ENCODE measurements at regions not wholly inside any gene's neighbourhood (a gene's known extent, or its start where the extent isn't known, plus 50 kb on each side); places are given as distances from the start of the nearest gene placed in this dataset.
"Not testable (repeated sequence)": the region's sequence is repeated elsewhere in the genome, so short reads cannot be mapped to it uniquely, and the experiment has no call there.

DNA sequence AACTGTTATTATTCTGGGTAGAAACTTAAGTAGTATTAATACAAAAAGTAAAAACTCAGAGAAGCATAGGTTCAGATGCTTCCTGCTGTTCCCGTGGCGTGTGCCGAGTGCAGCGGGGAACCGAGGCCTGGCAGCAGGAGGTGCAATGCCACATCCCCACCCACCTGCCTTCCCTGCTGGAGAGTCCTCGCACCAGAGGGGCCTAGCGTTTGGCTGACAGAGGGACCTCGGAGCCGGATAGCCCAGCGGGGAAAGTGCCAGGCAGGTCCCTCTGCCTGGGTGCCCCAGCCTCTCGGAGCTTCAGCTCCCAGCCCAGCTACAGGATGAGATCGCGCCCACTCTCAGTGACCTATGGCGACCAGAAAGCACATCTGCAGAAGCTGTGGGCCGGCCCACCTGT lies 169.6 kb upstream of the GSE1 start:
- no peak for DNase-seq (ENCODE audit: low spot score)

DNA sequence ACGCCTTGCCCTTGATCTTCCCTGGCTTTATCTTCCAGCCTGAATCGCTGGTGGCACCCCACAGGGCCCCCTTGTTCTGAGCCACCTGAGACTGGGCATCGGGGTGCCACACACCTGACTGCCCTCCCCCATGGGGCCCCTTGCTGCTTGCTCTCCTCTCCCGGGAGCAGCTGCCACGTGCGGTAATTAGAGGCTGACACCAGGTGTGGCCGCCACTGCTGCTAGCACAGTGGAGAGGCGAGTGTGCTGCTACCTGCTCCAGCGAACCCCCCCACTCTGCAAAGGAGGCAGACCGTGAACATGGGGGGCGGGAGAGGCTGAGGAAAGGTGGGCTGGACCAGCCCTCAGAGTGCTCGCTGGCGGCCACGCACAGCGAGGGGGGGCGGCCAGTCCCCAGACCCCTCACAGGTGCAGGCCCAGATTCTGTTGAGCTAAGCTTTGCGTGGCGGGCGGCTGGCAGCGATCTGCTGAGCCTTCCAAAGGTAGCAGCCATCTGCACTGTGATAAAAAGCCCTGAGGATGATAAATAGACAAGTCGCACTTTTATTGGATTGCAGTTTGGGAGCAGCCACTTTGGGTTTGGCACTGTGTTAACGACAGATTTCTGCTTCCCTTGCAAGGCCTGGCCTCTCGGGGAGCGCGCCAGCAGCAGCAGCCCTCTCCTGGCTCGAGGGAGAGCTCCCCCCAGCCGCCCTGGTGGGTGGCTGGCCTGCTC lies 167.9 kb upstream of the GSE1 start:
- peak; percentile 71 for DNase-seq (ENCODE audit: low spot score)

DNA sequence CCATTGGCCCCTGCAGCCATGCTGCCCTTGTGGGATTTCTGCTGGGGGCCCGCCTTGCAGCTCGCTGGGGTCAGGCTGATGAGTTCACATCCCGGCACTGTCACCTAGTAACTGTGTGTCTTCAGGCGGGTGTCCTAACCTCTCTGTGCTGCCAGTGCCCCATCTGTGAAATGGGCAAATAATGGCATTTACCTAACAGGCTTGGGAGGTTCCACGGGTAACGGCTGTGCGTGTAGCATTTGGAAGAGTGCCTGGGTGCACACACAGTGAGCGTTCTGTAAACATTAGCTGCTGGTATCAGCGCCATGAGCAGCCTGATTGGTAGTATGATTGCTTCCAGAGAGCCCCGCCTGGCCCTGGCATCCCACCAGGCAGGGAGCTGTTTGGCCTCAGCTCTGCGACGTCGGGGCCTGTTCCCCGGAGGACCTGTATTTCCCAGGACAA lies 167.3 kb upstream of the GSE1 start:
- no peak for DNase-seq (ENCODE audit: low spot score)

DNA sequence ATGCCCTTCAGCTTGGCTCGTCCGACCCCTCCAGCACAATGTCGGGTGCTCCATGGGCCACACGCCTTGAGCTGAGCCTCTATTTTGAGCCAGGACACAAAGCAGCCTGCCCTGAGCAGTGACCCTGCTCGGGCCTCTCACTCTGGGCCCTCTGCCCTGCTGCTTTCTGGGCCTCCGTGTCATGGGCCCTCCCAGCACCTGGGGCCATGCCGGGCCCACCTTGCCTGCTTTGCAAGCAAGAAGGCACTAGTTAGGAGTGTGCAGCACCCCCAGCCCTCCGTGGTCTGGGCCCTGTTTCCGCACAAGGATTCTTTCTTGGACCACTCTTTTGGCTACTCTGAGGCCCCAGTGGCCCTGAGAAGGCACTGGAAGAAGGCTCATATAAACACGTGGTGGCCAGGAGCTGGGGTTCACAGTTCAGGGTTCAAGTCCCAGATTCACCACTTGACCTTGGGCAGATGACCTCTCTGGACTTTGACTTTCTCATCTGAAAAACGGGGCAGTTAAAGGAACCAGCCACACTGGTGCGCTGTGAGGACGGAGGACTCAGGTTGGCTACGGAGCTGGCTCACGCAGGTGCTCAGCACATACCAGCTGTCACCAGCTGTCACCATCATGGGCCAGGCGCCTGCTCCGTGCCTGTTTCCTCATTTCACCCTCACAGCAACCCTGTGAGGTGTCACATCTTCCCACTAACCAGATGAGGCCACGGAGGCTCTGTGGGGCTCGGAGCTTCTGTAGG lies 166.0 kb upstream of the GSE1 start:
- DNase-seq (ENCODE audit: low spot score), result no peak

DNA sequence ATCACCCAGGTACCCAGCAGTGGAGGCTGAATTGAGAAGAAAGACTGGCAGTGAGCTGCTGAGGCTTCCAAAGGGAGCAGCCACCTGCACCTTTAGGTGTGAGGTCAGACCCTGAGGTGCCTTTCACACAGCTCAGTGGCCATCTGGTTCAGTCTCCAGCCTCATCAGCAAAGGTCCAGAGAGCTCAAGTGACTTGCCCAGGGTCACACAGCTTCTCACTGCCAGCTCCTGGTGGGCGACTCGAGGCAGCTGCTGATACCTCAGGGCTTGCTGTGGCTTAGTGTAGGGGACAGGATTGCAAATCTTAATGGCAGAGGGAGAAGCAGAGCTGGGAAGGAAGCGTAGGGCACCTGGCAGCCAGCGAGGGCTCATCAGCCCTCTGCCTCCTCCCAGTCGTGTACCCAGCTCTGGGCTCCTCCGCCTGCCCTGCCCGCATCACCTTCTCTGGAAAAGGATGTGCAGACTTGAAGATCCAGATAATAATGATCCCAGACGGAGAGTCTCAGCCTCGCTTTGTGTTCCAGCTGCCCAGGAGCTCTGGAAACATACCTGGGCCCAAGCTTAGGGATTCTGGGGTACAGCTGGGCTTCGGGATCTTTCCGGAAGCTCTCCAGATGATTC lies 165.3 kb upstream of the GSE1 start:
- DNase-seq (ENCODE audit: low spot score), result no peak

DNA sequence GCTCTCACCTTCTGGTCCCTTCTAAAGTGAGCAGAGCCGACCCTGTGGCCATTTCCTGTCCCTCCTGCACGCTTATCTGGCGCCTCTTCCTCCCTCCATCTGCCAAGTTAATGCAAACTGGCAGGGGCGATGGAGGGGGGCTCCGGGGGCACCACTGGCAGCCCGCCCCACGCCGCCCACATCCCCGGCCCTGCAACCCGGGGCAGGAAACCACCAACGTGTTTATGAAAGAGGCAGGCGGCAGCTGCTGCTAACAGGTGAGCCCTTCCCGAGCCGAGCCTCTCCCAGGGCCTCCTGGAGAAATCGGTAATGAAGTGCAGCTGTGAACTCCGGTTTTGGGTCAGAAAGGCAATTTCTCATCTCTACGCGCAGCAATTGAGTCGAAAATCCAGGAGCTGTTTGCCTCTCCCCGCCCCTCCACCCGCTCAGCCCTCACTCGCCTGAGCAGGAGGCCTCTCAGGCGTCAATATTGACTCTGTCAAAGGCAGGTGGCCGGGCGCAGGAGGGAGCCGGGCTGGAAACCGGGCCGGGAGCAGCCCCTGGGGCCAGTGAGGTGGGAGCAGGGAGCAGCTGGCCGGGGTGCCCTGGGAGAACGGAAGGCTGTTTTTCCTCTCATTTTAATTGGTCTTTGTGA lies 164.4 kb upstream of the GSE1 start:
- DNase-seq (ENCODE audit: low spot score), result no peak

DNA sequence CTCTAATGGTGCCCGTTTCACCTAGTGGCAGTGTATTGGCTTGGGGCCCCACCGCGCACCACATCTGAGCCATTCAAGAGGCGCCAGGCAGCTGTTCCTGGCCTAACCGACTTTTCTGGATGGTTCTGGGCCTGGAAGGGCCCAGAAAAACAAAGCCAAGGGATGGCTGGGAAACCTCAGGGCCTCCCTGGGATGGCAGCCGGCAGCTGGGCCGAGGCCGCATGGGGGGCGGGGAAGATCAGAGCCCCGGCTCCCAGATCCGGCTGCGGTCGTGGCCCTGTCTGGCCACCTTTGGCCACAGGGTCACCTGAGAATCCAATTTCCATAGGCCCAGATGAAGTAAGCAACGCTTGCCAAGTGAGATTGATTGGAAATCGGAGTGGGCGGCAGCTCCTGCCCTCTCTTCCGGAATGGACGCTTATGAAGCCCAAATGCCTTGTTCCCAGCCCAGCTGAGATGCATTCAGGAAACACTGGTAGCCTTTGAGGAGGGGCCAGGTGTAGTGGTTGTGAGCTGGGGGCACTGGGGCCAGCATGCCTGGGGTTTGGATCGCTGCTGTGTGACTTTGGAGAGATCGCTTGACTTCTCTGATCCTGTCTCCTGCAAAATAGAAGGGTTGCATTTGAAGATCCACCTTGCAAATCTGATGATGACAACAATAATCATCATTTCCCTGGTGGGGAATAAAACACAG lies 163.8 kb upstream of the GSE1 start:
- DNase-seq (ENCODE audit: low spot score), result no peak

DNA sequence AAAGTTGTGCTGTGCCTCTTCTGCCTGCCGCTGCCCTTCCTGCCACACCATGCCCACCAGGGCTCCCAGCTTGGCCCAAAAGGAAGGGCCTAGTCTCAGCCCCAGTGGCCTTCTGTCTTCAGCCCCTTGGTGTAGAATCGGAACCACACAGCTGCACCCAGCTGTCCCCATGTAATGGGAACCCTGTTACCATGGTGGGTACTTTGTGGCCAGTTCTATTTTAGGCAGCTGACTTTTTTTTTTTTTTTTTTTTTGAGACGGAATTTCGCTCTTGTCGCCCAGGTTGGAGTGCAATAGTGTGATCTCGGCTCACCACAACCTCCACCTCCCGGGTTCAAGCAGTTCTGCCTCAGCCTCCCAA lies 163.3 kb upstream of the GSE1 start:
- no peak for DNase-seq (ENCODE audit: low spot score)

DNA sequence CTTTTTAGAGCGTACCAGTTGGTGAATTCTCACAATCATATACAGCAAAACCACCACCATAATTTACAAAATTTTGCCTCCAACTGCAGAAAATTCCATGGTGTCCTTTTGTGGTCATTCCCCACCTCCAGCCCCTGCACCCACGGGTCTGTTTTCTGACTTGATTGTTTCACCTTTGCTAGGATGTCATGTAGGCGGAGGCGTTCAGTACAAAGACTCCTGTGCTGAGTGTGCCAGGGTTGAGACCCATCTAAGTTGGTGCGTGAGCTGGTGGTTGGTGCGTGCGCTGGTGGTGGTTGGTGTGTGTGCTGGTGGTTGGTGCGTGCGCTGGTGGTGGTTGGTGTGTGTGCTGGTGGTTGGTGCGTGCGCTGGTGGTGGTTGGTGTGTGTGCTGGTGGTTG lies 162.0 kb upstream of the GSE1 start:
- DNase-seq (ENCODE audit: low spot score), result not testable (repeated sequence)

DNA sequence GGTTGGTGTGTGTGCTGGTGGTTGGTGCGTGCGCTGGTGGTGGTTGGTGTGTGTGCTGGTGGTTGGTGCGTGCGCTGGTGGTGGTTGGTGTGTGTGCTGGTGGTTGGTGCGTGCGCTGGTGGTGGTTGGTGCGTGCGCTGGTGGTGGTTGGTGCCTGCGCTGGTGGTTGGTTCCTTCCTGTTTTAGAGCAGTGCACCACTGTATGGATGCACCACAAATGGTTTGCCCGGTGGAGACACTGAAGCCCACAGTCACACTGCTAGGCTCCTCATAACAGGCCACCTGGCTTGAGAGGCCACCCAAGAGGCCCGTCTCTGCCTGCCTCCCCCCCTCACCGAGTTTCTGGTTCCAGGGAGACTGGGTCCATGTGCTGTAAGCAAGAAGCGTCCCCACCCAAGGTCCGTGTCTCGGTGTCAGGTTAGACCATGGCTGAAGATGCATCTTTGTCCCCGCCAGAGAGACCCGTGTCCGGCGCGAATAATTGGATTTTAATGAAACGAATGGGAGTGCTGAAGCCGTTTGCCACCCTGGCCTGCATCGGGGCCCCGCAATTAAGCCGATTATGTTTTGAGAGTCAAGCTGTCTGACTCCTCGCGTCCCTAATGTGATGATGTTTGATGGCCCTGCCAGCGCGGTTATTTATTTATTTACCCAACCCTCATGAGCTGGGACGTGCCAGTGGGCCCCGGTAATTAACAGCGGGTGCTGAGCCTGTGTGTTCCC lies 161.3 kb upstream of the GSE1 start:
- peak; percentile 86 for DNase-seq (ENCODE audit: low spot score)

DNA sequence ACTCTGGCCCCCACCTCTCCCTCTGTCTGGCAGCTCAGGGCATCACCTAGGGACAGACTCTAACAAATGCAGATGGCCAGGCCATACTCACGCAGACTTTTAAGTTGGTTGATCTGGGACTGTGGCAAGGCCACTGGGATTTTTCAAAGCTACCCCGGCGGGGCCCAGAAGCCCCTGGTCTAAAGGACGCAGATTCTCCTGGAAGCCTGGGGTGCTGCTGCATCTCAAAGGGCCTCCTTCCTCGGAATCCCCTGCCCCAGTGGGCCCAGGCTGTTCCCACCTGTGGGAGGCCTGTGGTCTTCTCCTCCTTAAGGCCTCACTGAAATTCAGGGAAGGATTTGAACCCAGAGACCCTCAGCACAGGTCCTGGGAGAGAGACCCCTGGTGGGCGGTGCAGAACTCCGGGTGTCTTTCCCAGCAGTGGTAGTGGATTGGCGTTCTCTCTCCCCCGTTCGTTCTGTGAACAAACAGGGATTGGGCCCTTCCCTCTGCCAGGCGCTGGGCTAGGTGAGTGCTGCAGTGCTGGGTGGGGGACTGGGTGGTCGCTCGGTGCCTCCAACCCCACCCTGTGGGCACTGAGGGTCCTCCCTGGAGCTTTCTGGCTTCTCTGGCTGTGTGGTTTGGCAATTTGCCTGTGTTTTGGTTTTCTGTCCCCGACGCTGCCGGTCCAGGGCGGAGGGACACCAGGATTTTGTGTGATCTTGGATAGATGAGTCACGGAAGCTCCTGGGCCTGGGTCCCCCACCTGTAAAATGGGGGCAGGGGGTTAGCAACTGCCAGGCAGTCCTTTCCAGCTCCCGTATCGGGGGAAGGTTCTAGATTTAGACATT lies 160.5 kb upstream of the GSE1 start:
- no peak for DNase-seq (ENCODE audit: low spot score)

DNA sequence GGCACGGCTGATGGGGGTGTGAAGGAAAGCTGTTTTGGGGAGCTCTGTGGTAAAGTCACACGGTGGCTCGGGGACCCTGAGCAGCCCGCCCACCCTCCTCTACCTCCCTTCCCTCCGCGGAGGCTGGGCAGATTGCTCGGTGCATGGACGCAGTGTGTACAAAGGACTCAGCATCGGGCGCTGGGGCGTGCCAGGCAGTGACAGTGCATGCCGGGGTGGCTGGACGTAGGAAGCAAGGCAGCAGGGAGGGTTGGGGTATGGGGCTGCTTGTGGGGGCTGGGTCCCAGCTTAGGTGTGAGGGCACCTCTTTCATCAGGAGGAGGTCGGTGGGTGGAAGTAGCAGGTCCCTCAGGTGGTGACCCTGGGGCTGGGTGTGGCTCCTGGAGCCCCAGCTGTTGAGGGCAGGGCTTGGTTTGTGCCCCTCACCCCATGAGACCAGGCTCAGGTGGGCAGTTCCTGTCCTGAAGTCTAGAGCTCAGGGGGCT lies 159.9 kb upstream of the GSE1 start:
- no peak for DNase-seq (ENCODE audit: low spot score)

DNA sequence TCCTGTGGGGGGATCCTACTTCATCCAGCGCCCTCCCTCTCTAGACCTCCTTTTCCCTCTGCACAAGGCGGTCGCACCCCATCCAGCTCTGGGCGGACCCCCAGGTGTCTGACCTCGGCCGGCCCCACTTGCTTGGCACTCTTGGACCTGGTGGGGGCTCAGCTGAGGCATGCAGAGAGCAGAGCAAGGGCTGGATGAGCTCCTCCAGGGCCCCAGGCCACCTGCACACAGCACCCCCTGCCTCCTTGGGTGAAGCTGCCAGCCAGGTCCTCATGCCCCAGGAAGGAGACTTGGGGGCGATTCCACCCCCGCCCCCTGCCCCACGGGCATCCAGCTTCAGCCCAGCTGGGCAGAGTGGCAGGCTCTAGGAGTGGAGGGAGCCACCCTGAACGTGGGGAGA lies 159.4 kb upstream of the GSE1 start:
- no peak for DNase-seq (ENCODE audit: low spot score)

DNA sequence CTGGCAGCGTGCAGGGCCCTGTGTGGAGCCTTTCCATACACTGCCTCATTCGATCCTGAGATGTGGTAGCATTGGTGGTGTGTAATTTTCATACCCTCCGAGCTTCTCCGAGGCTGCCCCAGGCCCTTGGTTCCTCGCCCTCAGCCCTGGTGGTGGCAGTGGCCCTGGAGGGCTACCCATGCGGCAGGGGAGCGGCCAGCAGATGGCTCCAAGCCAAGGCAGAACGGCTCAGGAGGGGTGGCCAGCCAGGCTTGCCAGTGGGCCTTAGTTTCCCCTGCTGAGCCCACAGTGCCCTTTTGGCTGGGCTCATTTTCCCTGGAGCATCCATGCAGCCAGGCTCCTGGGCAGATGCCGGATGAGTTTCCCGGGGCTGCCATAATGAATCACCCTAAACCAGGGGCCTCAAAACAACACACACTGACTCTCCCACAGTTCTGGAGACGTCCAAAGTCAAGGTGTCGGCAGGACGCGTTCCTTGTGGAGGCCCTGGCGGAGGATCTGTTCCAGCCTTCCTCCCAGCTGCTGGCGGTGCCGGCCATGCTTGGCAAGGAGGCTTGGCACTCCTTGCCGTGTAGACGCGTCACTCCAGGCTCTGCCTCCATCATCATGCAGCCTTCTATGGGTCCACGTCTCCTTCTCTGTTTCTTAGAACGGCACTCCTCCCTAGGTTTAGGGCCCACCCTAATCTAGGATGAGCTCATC lies 158.8 kb upstream of the GSE1 start:
- DNase-seq (ENCODE audit: low spot score), result no peak

DNA sequence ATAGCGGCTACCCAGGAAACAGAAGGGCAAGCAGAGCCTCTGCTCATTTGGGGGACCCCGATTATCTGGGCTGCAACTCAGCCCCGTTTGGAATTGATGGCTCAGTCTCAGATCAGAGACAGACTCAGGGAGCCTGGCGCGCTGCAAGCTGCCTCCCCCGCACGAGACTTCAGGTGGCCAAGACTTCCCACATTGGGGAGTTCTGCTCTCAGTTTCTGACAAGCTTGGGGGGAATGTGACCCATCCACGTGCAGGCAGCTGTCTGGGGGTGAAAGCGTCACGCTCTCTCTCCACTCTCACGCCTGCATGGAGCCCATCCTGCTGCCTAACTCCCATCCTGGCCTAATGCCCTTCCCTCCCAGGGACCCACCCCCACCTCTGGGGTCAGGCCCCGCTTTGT lies 157.6 kb upstream of the GSE1 start:
- no peak for DNase-seq (ENCODE audit: low spot score)

DNA sequence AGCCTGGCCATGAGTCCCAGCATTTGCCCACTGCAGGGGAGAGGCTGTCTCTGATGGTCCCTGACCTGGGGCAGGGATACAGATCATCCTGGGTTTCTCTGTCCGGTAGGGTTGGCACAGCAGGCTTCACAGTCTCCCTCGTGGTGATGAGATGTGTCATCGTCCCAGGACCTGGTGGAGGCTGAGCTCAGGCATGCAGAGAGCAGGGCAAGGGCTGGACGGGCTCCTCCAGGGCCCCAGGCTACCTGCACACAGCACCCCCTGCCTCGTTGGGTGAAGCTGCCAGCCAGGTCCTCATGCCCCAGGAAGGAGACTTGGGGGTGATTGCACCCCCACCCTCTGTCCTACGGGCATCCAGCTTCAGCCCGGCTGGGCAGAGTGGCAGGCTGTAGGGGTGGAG lies 155.8 kb upstream of the GSE1 start:
- no peak for DNase-seq (ENCODE audit: low spot score)

DNA sequence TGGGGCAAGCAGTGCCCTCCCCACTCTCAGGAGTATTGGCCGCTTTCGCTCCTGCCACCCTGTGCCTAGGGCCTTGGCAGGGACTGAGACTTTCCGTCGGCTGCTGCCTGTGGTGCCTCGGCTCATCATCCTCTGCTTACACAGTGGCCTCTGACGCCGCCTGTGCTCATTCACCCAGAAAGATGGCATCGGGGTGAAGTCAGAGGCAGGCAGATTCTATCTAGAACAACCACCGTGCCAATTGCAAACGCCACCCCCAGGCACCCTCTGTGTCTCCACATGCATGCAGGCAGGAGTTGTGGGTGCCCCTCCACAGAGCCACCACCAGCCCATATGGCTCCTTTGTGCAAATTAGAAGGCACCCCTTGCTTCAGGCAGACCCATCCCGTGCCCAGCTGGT lies 154.2 kb upstream of the GSE1 start:
- no peak for DNase-seq (ENCODE audit: low spot score)

DNA sequence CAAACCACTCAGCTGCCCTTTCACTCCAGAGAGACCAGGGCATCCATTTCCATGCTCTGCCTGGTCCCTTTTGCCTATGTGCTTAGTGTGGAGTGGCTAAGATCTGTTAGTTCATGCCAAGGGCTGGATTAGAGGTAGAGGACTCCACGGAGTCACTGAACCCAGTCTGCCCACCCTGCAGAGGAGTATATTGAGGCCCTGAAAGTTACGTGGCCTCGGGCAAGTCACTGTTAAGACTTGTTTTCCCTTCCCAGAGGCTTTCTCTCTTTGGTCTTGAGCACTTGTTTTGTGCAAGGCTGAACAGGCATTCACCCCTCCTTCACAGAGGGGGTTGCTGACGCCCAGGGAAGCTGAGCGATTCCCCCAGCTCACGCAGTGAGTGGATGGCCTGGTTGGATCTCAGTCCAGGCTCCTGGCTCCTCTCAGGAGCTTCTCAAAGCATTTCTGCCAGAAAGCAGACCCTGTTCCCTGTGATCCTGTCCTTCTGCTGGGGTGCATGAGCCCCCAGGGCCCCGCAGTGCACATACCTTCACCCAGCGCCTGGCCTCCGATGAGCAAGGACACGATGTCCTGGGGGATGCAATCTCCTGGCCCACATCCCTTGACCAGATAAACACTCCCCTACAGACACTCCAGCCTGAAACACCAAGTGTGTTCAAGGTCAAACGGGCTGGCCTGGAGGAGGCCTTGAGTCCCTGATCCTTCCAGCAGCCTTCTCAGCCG lies 153.4 kb upstream of the GSE1 start:
- DNase-seq (ENCODE audit: low spot score), result no peak

Data from D341Med (cell line).